GM12878 (cell line): ENCODE measurements at regions not wholly inside any gene's neighbourhood (a gene's known extent, or its start where the extent isn't known, plus 50 kb on each side); places are given as distances from the start of the nearest gene placed in this dataset.

Experiments used
- CBFB ChIP-seq: IDR thresholded peaks from 2 replicates; pipeline ENCODE4 v1.6.1; 2016; ENCODE audit warnings: antibody characterized with exemption, low read depth
- DPF2 ChIP-seq: fragments of 450-650 bp; IDR thresholded peaks from 2 replicates; pipeline ENCODE4 v1.6.1; 2017; ENCODE audit warnings: mild to moderate bottlenecking
- ETV6 ChIP-seq, 2 experiments: fragments of 450-650 bp in 1 of 2; IDR thresholded peaks in 1 of 2; conservative IDR thresholded peaks in 1 of 2; 2 replicates each; pipeline ENCODE4 v1.6.1; 2014; ENCODE audit warnings: antibody characterized with exemption in 1 of 2, borderline replicate concordance in 1 of 2, low read depth in 1 of 2, mild to moderate bottlenecking in 1 of 2, moderate library complexity in 1 of 2
- HDGF ChIP-seq: fragments of 450-650 bp; IDR thresholded peaks from 2 replicates; pipeline ENCODE4 v1.6.1; 2016; ENCODE audit warnings: antibody characterized with exemption
- IKZF1 ChIP-seq: fragments of 450-650 bp; conservative IDR thresholded peaks from 2 replicates; pipeline ENCODE4 v1.6.1; 2017; ENCODE audit warnings: antibody characterized with exemption, mild to moderate bottlenecking
- MTA2 ChIP-seq: fragments of 450-650 bp; IDR thresholded peaks from 2 replicates; pipeline ENCODE4 v1.6.1; 2016; ENCODE audit warnings: low read depth, mild to moderate bottlenecking, moderate library complexity
- NRF1 ChIP-seq: conservative IDR thresholded peaks from 2 replicates; pipeline ENCODE4 v1.6.1; 2011; ENCODE audit warnings: mild to moderate bottlenecking, low read depth, low read length, improper control_type of control experiment
- SMAD1 ChIP-seq: fragments of 450-650 bp; IDR thresholded peaks from 2 replicates; pipeline ENCODE4 v1.6.1; 2018; ENCODE audit warnings: mild to moderate bottlenecking, low read depth; ENCODE audit not compliant: partially characterized antibody
- TBL1XR1 ChIP-seq: IDR thresholded peaks from 2 replicates; pipeline ENCODE4 v1.6.1; 2012; ENCODE audit warnings: low read depth, low read length, improper control_type of control experiment
- ZNF24 ChIP-seq: fragments of 450-650 bp; IDR thresholded peaks from 2 replicates; pipeline ENCODE4 v1.6.1; 2017; ENCODE audit warnings: antibody characterized with exemption, mild to moderate bottlenecking
- ZNF274 ChIP-seq: IDR thresholded peaks from one replicate; pipeline ENCODE4 v1.8.0; 2011; ENCODE audit not compliant: insufficient read length, insufficient read depth
- ZSCAN29 ChIP-seq: fragments of 450-650 bp; IDR thresholded peaks from 2 replicates; pipeline ENCODE4 v1.6.1; 2017; ENCODE audit warnings: mild to moderate bottlenecking, moderate library complexity
- ZZZ3 ChIP-seq: IDR thresholded peaks from 2 replicates; pipeline ENCODE4 v1.6.1; 2011; ENCODE audit warnings: low read depth; ENCODE audit not compliant: control insufficient read depth, insufficient read length
- TF ChIP-seq, protein P1 (sequence below): fragments of 450-650 bp; IDR thresholded peaks from 2 replicates; pipeline ENCODE4 v1.6.1; 2018; ENCODE audit warnings: mild to moderate bottlenecking, low read depth, moderate library complexity; ENCODE audit not compliant: partially characterized antibody
- TF ChIP-seq, protein P2 (sequence below): fragments of 450-650 bp; IDR thresholded peaks from 2 replicates; pipeline ENCODE4 v1.6.1; 2018; ENCODE audit warnings: borderline replicate concordance, mild to moderate bottlenecking; ENCODE audit not compliant: partially characterized antibody

DNA sequence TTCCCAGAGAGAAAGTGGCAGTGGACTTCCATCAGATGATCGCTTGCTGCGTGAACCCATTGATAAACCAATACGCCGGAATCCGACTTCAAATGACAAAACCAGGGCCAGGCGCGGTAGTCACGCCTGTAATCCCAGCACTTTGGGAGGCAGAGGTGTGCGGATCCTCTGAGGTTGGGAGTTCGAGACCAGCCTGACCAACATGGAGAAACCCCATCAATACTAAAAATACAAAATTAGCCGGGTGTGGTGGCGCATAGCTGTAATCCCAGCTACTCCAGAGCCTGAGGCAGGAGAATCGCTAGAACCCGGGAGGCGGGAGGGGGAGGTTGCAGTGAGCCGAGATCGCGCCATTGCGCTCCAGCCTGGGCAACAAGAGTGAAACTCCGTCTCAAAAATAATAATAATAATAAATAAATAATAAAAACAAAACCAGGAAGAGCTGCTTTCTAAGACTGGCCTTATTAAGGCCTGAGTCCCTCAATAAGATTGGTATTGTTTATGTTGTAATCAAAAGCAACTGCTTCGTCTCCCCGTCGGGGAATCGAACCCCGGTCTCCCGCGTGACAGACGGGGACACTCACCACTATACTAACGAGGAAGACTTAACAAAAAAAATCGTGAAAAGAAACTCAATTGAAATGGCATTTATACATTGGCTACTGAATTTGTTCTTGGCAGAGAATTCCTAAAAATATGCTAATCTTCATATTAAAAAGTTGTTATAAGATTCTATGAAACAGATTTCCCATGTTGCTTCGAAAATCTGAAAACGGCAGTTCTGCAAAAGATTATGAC lies 110.2 kb upstream of the ZNF184 start (continued):
- TF ChIP-seq, protein P1, sequence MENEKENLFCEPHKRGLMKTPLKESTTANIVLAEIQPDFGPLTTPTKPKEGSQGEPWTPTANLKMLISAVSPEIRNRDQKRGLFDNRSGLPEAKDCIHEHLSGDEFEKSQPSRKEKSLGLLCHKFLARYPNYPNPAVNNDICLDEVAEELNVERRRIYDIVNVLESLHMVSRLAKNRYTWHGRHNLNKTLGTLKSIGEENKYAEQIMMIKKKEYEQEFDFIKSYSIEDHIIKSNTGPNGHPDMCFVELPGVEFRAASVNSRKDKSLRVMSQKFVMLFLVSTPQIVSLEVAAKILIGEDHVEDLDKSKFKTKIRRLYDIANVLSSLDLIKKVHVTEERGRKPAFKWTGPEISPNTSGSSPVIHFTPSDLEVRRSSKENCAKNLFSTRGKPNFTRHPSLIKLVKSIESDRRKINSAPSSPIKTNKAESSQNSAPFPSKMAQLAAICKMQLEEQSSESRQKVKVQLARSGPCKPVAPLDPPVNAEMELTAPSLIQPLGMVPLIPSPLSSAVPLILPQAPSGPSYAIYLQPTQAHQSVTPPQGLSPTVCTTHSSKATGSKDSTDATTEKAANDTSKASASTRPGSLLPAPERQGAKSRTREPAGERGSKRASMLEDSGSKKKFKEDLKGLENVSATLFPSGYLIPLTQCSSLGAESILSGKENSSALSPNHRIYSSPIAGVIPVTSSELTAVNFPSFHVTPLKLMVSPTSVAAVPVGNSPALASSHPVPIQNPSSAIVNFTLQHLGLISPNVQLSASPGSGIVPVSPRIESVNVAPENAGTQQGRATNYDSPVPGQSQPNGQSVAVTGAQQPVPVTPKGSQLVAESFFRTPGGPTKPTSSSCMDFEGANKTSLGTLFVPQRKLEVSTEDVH: no peak
- TF ChIP-seq MTA2: no peak
- TF ChIP-seq CBFB: no peak
- TF ChIP-seq SMAD1: no peak
- TF ChIP-seq HDGF: no peak
- TF ChIP-seq DPF2: no peak
- TF ChIP-seq ETV6 (conservative IDR thresholded peaks at IDR 0.05 in 1 of 2, IDR thresholded peaks at IDR 0.05 in 1 of 2; ENCODE audit: borderline replicate concordance in 1 of 2, low read depth in 1 of 2): no peak
- TF ChIP-seq ZZZ3: no peak
- no peak for TF ChIP-seq NRF1
- TF ChIP-seq, protein P2, sequence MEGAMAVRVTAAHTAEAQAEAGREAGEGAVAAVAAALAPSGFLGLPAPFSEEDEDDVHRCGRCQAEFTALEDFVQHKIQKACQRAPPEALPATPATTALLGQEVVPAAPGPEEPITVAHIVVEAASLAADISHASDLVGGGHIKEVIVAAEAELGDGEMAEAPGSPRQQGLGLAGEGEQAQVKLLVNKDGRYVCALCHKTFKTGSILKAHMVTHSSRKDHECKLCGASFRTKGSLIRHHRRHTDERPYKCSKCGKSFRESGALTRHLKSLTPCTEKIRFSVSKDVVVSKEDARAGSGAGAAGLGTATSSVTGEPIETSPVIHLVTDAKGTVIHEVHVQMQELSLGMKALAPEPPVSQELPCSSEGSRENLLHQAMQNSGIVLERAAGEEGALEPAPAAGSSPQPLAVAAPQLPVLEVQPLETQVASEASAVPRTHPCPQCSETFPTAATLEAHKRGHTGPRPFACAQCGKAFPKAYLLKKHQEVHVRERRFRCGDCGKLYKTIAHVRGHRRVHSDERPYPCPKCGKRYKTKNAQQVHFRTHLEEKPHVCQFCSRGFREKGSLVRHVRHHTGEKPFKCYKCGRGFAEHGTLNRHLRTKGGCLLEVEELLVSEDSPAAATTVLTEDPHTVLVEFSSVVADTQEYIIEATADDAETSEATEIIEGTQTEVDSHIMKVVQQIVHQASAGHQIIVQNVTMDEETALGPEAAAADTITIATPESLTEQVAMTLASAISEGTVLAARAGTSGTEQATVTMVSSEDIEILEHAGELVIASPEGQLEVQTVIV: no peak
- TF ChIP-seq IKZF1: no peak
- no peak for TF ChIP-seq TBL1XR1
- peak; percentile 33; the same call in 1 of the 2 replicates for TF ChIP-seq ZSCAN29
- TF ChIP-seq ZNF24: peak; percentile 93
- no peak for TF ChIP-seq ZNF274
